ENCODE measurements at regions not wholly inside any gene's neighbourhood (a gene's known extent, or its start where the extent isn't known, plus 50 kb on each side); places are given as distances from the start of the nearest gene placed in this dataset.
"Not testable (repeated sequence)": the region's sequence is repeated elsewhere in the genome, so short reads cannot be mapped to it uniquely, and the experiment has no call there.

DNA sequence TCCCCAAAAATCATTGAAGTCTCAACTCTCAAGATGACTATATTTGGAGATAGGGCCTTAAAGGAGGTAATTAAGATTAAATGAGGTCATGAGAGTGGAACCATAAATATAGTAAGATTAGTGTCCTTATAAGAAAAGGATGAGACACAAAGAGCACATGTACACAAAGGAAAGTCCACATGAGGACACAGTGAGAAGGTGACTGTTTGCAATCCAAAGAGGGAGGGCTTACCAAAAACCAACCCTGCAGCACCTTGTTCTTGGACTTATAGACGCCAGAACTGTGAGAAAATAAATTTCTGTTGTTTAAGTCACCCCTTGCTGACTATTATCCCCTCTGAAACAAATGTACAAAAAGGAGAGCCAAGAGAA, 150.4 kb upstream of the SMLR1 start:
- no peak for DNase-seq

DNA sequence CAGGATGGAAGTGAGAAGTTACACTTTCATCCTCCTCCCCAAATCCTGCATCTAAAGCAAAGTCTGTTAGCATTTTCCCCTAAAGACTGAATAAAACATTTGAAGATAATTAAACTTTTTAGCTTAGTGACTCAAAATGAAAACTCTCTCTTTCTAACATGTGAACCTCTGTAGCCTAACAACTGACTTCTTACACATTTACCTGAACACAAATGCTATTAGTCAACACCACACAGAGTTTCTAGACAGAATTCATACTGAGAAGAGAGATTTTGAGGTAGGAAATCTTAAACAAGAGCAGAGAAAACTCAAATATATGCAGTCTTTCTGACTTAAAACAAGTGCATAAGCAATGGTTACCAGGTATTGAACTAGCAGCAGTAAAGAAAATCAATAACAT, 149.9 kb upstream of the SMLR1 start:
- no peak for DNase-seq

DNA sequence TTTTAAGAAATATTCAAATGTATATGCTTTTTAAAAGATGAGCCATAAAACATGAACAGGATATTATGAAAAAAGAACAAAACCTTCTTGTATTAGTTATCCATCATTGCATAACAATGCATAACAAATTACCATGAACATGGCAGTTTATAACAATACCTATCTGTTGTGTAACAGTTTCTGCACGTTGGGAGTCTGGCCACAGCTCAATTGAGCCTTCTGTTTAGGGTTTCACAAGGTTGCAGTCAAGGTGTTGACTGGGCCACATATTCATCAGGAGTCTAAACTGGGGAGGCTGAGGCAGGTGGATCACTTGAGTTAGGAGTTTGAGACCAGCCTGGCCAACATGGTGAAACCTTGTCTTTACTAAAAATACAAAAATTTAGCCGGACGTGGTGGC, 149.4 kb upstream of the SMLR1 start:
- no peak for DNase-seq

DNA sequence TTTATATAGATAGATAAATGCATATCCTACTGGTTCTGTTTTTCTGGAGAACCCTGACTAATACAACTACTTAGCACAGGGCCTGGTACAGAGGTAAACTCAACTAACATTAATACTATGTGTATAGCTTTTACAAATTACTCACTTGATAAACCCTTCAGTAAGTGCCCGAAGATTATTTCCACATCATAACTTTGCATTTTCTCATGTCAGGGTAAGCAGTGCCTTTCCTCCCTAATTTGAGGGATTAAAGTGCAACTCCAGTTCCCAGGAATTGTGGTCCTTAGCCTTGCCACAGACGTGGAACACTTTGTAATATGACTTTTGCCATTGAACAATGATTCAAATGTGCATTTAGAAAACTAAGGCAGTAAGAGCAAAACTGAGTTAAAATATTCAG, 147.5 kb upstream of the SMLR1 start:
- DNase-seq = no peak

DNA sequence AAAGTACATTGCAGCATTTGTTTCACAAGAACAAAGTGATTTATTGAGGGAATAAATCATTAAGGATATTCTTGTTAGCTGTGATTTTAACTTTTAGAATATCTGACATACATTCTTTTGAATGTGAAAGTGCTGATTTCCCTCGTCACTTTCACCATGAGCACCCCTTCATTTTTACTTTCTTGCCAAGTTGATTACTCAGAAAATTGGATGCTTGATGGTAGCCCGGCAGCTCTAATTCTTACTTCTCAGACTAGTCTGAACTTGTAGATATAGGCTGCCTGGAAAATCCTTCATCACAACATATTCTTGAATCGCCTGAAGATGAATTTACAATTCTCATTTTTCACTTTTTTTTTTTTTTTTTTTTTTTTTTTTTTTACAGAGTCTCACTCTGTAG, 147.1 kb upstream of the SMLR1 start:
- no peak for DNase-seq

DNA sequence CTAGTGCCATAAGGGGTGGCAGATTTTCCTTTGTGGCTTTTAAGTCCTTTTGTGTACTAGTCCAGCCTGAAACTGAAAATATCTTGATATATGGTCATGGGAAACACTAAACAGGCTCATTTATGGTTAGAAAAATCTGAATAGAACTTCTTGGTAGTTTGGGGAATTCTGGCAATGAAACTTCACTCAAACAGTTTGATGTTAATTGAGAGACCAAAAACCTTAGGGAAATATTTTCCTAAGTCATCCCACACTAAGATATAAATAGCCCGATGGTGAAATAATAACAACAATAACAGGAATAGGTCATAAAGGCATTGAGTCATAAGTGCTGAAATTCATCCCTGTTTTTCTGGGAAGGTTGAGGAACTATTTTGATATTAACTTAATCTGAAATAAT, 146.2 kb upstream of the SMLR1 start:
- no peak for DNase-seq

DNA sequence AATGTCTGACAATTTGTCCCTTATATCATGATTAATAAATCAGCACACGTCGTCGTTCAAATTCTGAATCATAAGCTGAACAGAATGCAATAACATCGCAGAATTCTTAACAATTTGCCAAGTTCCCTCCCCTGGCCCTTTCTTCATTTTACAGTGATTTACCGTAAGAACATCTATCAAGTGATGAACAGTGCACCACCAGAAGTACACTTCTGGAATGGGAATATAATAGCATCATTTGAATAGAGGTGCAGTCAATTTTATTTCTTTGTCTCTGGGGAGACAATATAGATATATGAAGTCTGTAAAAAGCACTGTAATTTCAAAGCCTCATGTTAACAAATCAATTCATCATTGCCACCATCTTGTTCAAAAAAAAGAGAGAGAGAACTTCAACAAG, 145.1 kb upstream of the SMLR1 start:
- no peak for DNase-seq

DNA sequence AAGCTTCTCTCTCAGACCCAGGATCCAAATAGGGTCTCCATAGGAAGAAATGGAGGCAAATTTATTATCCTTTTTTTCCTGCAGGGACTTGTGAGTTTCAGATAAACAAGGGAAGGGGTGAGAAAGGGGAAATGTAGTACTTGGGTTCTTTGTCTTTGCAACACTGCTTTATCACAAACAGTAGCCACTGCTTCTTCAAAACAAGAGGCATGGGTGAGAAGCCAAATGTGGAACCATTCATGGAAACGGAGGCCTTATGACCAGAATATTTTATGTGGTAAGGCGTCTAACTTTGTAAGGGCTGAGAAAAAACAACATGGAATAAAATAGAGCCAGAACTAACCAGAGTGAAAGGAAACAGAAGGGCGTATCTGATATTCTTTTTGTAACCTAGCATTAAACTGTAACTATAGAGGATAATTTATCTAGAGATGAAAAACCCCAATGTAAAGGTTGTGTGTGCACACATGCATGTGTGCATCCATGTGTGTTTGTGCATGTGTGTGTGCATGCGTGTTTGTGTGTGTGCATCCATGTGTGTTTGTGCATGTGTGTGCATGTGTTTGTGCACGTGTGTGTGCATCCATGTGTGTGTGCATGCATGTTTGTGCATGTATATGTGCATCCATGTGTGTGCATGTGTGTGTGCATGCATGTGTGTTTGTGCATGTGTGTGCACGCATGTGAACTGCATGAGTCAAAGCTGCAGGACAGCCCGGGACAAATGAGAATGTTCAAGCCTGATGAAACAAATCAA, 143.3 kb upstream of the SMLR1 start:
- DNase-seq = no peak

DNA sequence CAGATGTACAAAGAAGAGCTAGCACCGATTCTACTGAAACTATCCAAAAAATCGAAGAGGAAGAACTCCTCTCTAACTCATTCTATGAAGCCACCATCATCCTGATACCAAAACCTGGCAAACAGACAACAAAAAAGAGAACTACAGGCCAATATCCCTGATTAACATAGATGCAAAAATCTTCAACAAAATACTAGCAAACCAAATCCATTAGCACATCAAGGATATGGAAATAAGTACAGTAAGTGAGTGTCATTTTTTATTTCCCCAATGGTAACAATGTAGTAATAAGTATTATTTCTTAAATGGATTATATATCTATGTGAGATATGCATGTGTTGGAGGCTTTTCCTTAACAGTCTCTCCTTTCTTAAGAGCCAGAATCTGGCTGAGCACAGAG, 134.5 kb upstream of the SMLR1 start:
- DNase-seq = no peak

DNA sequence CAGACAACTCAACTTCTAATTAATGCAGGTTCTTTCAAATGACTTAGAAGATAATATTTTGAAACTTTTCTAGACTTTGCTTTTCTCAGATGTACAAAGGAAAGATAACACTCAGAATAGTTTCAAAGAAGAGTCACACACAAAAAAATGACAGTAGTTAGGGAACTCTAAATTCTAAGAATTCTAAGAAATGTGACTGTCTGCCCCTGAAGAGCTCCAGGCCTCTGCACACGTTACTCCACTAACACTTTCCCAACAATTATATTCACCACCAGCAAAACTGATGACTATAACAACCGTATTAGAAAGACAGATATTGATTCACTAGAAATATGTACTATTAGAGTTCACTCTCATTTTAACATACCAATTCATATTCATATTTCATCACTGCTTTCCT, 133.3 kb upstream of the SMLR1 start:
- no peak for DNase-seq

DNA sequence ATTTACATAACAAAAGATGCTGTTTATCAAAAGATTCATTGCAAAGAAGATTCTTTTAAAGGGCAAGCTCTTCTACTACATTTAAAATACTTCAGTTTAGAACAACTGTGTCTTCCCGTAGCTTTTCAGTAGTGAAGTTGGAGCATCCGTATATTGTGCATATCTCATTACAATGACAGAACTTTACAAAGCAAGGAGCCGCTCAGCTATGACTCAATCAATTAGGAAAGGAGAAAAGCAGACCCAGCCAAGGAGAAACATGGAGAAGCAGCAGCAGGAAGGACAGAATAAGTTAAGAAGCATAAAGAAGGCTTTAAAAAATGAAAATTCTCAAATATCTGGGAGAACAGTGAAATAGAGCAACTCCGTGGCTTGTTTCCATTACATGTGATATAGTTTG, 132.6 kb upstream of the SMLR1 start:
- no peak for DNase-seq

DNA sequence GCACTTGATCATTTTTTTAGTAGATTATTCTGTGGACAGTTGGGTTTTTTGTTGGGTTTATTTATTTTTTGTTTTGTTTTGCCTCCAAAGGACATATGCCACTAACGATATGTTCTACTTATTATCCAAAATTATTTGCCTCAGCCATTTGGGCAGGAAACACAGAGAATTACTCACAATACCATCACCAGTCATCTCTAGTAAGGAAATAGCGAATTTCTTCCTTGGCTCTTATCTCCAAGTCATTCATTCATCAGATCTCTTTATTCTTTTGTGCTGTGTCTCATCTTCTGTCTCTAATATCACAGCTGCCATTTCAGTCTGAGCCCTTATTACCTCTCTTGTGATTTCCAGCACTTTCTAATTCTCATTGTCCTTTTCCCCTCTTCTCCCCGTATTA, 130.4 kb upstream of the SMLR1 start:
- no peak for DNase-seq

DNA sequence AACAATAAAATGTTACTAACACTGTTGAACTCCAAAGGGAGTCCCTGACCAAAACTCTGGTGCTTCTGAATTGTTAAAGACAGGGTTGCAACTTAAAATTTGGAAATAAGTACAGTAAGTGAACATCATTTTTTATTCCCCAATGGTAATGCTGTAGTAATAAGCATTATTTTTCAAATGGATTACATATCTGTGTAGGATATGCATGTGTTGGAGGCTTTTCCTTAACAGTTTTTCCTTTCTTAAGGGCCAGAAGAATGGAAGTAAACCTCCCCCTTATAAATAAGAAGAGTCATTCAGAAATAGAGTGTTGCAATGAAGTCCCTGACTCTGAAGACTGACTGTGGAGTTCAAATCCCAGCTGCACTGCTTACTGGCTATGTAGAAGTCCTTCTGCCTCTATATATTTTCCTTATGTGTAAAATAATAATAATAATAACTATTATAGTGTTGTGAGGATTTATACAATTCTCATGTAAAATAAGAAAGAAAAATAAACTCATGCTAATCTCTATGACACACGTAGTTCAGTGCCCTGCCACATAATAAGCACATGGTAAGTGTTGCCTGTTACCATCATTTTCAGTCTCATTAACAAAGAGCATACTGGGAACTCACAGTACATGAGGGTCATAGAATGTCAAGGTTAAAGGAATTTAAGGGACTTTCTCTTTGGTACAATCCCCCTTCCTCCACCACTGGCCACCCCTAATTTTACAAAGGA, 129.8 kb upstream of the SMLR1 start:
- peak; percentile 48 for DNase-seq

DNA sequence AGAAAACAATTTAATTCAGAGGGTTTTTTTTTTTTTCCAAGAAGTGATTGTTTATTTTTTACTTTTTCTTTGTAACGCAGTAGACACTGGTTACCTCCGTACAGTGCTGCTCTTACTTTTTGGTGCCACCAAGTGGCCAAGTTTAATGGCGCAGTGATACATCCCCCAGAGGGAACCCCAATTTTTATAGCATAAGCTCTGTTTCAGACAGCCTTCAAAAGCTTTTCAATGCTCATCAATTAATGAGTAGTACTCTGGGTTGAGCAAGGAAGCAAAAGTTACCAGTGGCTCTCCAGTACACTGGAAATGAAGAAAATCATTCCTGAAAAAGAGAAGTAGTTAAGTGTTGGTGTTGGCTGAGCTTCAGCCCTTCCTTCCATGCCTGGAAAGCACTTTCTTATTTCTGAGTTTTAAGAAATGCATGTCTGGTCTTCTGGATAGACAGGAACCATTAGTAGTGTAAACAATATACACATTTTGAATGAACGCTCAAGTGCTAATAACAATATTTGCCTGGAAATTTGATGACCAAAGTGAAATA, 129.1 kb upstream of the SMLR1 start:
- DNase-seq = peak; percentile 48

DNA sequence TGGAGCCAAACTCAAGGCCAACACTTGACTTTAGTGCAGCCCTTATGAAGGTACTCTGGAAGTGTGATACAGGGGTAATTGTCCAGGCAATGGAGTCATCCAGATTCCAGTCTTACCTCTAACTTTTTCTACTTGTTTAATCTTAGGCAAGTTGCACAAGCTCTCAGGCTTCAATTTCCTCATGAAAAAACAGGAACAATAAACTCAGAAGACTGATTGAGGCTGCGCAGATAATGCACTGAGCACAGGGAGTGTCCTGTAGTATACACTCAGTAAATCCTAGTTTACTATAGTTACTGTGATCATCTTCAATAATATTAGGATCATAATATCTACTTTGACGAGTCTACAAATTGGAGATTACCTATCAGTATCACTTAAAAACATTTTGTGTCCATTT, 127.5 kb upstream of the SMLR1 start:
- no peak for DNase-seq

DNA sequence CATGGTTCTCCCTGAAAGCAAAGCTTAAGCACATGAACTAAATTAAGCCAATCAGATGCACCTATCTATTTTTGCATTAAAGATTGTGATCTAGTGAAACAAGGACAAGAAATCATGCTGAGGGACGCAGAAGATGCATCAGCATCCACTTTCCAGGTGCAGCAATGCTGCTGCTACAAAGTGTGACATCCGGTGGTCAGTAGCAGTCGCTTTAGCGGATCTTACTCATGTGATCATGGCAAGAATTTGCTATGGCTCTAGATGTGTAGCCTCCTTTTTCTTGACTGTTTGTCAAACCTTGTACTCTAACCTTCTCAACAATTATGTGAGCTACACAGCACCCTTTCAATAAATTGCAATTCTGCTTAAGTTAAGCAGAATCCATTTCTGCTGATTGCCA, 126.8 kb upstream of the SMLR1 start:
- no peak for DNase-seq

DNA sequence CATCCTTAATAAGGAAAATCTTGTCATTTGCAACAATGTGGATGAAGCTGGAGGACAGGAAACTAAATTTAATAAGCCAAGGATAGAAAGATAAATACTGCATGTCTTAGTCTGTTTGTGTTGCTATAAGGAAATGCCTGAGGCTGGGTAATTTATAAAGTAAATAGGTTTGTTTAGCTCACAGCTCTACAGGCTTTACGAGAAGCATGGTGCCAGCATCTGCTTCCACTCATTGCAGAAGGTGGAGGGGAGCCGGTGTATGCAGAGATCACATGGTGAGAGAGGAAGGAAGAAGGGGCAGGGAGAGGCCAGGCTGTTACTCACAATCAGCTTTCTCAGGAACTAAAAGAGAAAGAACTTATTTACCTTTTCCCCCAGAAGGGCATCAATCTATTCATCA, 118.9 kb upstream of the SMLR1 start:
- DNase-seq = no peak

DNA sequence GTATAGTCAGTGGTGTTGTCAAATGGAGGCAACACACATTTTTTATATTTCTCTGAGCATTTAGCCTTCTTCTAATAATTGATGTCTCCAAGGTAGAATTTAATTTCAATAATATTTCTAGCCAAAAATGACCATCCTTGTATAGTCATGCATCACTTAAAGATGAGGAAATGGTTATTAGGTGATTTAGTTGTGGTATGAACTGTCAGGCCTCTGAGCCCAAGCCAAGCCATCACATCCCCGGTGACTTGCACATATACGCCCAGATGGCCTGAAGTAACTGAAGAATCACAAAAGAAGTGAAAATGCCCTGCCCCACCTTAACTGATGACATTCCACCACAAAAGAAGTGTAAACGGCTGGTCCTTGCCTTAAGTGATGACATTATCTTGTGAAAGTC, 115.6 kb upstream of the SMLR1 start:
- DNase-seq = not testable (repeated sequence)

DNA sequence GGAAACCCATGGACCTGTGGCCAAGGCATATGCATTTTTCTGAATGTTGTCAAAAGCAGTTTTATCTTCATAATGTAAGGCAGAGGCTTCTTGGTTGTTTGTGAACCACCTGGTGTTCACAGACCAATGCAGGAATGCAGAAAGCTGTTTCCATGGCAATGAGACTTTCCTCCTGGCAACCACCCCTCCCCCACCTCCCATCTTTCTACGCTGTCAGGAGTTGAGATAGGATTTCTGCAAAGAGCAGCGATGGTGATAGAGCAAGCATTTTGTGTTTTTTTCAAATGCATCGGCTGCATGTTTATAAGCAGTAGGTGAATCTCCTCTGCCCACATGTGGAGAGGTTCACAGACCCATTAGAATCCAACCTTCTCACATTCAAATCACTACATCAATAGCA, 114.1 kb upstream of the SMLR1 start:
- DNase-seq = no peak

DNA sequence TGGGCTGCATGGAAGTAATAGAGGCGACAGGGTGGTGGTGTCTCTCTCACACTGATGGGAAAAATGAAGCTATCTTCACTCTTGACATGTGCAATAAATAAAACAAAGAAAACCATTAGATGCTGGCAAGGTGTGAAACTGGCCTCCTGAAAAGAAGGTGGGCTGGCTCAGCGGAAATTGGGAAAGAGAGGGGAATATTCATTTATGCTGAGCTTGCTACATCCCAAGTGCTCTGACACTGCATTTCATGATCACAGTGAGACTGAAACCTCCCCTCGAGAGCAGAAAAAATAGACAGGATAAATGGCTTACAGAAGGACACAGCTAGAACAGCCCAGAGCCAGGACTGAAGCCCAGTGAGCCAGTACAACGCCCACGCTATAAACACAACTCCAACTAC, 112.1 kb upstream of the SMLR1 start:
- no peak for DNase-seq

DNA sequence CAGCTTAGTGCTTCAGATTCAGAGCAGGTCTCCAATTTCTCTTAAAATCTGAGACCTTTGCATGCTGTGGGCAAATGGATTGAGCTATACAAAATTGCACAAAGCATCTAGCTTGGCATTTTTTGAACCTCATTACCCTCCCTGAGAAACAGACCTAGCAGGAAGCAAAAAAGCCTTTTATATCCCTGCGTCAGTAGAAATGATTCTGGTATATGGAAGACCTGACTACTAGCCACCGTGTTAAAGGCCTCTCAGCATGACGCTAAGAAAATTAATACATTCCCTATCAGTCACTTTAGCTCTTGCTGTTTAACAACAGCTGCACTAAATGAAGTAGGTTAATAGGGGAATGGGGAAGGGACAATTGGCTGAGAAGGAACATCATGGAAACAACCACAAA, 110.7 kb upstream of the SMLR1 start:
- DNase-seq = no peak

DNA sequence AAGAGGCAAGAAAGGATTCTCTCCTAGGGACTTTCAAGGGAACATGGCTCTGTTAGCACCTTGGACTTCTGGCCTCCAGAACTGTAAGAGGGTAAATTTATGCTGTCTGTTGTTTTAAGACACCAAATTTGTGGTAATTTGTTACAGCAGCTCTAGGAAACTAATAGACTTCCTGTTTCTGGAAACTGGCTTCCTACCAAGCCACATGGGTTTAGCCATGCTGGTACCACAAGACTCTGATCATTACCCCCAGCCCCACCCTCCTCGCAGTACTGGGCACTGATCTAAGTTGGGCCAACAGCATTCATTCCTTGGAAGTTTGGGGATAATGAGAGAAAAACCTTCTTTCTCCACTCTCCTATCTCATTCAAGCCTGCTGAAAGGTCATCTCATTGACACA, 109.5 kb upstream of the SMLR1 start:
- no peak for DNase-seq

DNA sequence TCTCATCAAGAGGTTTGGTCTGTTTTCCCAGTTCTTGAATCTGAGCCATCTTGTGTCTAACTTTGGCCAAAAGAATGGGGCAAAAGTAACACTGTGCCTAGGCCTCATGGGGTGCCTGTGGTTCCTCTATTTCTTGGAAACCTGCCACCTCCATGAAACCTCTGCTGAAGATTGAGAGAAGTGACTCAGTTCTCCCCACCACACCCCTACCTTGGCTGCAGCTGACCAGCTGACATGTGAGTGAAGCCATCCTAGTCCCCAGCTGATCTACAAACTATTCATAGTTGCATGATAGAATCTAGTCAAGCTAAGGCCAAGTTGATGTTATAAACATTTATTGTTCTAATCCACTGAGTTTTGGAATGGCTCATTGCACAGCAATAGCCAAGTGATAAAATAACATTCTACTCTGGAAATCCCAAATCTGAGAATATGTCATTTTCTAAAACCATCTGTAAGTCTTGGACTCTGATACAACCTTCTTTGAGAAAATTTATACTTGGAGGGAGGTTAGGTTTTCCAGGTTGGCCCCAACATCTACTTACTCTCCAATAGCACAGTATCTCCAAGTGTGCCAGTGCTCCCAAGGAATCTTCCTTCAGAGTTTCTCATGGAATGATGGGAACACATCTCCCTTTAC, 107.0 kb upstream of the SMLR1 start:
- no peak for DNase-seq

DNA sequence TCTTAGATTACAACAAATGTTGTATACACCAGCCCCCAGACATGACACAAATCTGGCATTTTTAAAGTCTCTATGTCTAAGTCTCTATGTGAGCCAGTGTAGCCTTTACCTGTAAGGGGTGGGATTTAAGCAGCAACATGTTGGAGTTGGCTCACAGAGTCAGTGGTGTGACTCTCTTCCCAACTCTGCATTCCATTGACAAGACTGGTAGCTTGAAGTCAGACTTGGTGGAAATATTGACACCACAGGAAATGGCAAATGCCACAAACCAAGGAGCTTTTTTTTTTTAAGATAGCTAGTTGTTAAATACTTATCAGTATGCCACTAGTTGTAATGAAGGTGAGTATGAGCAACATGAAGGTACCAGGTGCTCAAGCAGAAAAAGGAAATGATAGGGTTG, 103.1 kb upstream of the SMLR1 start:
- DNase-seq = no peak

All from SHP77 treated with DMSO at 0.1 percent for 48 hours (cell line).